HG03135 (cell line): ENCODE measurements at regions not wholly inside any gene's neighbourhood (a gene's known extent, or its start where the extent isn't known, plus 50 kb on each side); places are given as distances from the start of the nearest gene placed in this dataset.
"Not testable (repeated sequence)": the region's sequence is repeated elsewhere in the genome, so short reads cannot be mapped to it uniquely, and the experiment has no call there.

ENCODE experiments used
- ATAC-seq: cut with Tn5 transposase; IDR thresholded peaks from one replicate; pipeline ENCODE4 v1.9.1; 2021; ENCODE audit warnings: mild to moderate bottlenecking, moderate library complexity; ENCODE audit not compliant: unreplicated experiment

GRCh38 chr11:81802591-81802990, 931.1 kb downstream of the FAM181B start:
- no peak for ATAC-seq

GRCh38 chr11:81792416-81792815, 941.2 kb downstream of the FAM181B start:
- ATAC-seq: no peak

GRCh38 chr11:81787584-81788049, 946.0 kb downstream of the FAM181B start:
- no peak for ATAC-seq

- no peak for ATAC-seq
Measured at GRCh38 chr11:81772166-81772565, 961.5 kb downstream of the FAM181B start.

GRCh38 chr11:81769906-81770305, 963.8 kb downstream of the FAM181B start:
- ATAC-seq: not testable (repeated sequence)

- no peak for ATAC-seq
Measured at GRCh38 chr11:81756864-81757595, 976.6 kb downstream of the FAM181B start.

- no peak for ATAC-seq
Measured at GRCh38 chr11:81749245-81749644, 984.4 kb downstream of the FAM181B start.

GRCh38 chr11:81744336-81745116, 989.1 kb downstream of the FAM181B start:
- no peak for ATAC-seq

GRCh38 chr11:81725701-81726100, 1008.0 kb downstream of the FAM181B start:
- no peak for ATAC-seq

GRCh38 chr11:81717695-81718094, 1016.0 kb downstream of the FAM181B start:
- no peak for ATAC-seq

- ATAC-seq: no peak
Measured at GRCh38 chr11:81707881-81708280, 1025.8 kb downstream of the FAM181B start.

- no peak for ATAC-seq
Measured at GRCh38 chr11:81705283-81705682, 1028.4 kb downstream of the FAM181B start.

GRCh38 chr11:81700076-81700475, 1033.6 kb downstream of the FAM181B start:
- ATAC-seq: no peak

GRCh38 chr11:81687057-81687456, 1046.6 kb downstream of the FAM181B start:
- no peak for ATAC-seq

- ATAC-seq: no peak
Measured at GRCh38 chr11:81674211-81674610, 1059.5 kb downstream of the FAM181B start.

GRCh38 chr11:81673001-81673400, 1060.7 kb downstream of the FAM181B start:
- no peak for ATAC-seq

- ATAC-seq: no peak
Measured at GRCh38 chr11:81669935-81670543, 1063.6 kb downstream of the FAM181B start.

GRCh38 chr11:81658722-81659121, 1074.9 kb downstream of the FAM181B start:
- no peak for ATAC-seq

GRCh38 chr11:81655351-81655750, 1078.3 kb downstream of the FAM181B start:
- no peak for ATAC-seq

GRCh38 chr11:81647374-81647773, 1086.3 kb downstream of the FAM181B start:
- no peak for ATAC-seq

- peak; percentile 87 for ATAC-seq
Measured at GRCh38 chr11:81644239-81644840, 1089.3 kb downstream of the FAM181B start.
